GM21515 (cell line): ENCODE measurements at regions not wholly inside any gene's neighbourhood (a gene's known extent, or its start where the extent isn't known, plus 50 kb on each side); places are given as distances from the start of the nearest gene placed in this dataset.

Source experiments
- ATAC-seq: cut with Tn5 transposase; IDR thresholded peaks from one replicate; pipeline ENCODE4 v1.9.1; 2021; ENCODE audit not compliant: unreplicated experiment

DNA sequence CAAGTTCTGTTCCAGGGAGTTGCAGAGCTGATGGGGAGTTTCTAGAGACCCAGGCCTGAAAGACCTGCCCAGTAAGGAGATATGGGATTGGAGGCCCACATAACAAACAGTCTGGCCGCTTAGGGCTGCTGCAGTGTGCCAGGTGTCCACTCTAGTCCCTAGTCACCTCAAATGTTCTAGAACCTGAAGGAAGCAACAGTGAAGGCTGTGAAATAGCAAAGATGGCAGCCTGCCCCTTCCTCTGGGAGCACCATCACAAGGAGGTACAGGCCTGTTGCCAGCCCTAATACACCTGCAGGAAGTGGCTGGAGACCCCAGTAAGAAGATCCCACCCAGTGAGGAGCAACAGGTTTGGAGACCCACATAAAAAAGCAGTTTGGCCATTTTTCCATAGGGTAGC is 783.8 kb upstream of the EDIL3 start:
- ATAC-seq = no peak

GRCh38 chr5:85170183-85170582 is 785.5 kb upstream of the EDIL3 start:
- no peak for ATAC-seq

GRCh38 chr5:85173469-85173868 is 788.8 kb upstream of the EDIL3 start:
- ATAC-seq = no peak

GRCh38 chr5:85182344-85182743 is 797.7 kb upstream of the EDIL3 start:
- ATAC-seq = no peak

- ATAC-seq = no peak
Observed at GRCh38 chr5:85204289-85204688, 819.6 kb upstream of the EDIL3 start.

GRCh38 chr5:85205430-85205829 is 820.8 kb upstream of the EDIL3 start:
- ATAC-seq = no peak

GRCh38 chr5:85225388-85225787 is 840.7 kb upstream of the EDIL3 start:
- ATAC-seq = no peak

DNA sequence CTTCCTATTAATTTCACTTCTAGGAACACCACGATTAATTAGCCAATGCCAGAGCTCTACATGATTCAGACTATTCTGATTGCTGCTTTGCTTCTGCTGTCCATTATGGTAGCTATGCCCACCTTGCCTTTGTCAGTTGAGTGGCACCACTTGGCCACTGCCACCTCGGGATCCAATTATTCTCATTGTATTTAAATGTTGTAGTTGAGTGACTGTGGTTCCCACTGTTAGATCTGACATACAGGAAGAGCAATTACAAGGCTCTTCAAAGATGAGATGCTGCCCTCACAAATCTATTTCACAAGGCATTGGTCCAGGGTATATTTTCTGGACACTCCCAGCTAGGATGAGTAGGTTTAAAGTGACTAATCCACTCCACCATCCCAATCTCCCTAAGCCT is 864.5 kb upstream of the EDIL3 start:
- ATAC-seq = no peak

- ATAC-seq = no peak
Observed at GRCh38 chr5:85263125-85263524, 878.4 kb upstream of the EDIL3 start.

DNA sequence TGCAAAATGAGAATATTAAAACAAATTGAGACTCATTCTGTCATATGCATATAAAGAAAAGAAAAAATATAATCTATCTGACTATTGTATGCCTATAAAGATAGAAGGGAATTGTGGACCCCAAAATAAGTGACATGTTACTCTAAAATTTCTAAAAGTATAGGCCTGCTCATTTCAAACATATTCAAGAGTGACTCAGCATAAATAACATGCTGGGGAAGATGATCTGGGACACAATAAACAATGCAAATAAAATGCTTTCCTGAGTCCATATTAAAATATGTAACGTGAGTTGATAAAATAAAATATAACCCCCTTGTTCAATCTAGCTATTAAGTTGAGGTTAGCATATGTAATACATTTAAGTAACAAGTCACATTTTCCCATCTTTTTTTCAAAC is 882.0 kb upstream of the EDIL3 start:
- ATAC-seq = no peak

DNA sequence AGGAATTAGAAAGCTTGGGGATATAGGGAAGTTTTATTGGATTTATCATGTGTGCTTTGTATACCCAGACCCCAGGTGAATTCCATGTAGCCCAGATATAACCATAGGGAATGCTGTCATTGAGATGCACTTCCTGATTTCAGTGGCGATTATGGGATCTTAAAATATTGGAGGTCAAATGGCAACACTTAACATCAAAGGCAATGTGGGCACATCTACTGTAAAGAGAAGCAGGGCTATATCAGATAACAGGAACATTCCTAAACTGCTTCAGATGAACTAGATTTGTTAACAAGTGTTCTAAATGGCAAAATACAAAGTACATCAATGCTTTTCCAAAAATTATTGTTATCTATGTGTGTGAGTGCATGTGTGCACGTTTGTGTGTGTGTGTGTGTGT is 883.5 kb upstream of the EDIL3 start:
- ATAC-seq = no peak

- no peak for ATAC-seq
Observed at GRCh38 chr5:85278193-85278592, 893.5 kb upstream of the EDIL3 start.

- no peak for ATAC-seq
Observed at GRCh38 chr5:85288914-85289313, 904.2 kb upstream of the EDIL3 start.

DNA sequence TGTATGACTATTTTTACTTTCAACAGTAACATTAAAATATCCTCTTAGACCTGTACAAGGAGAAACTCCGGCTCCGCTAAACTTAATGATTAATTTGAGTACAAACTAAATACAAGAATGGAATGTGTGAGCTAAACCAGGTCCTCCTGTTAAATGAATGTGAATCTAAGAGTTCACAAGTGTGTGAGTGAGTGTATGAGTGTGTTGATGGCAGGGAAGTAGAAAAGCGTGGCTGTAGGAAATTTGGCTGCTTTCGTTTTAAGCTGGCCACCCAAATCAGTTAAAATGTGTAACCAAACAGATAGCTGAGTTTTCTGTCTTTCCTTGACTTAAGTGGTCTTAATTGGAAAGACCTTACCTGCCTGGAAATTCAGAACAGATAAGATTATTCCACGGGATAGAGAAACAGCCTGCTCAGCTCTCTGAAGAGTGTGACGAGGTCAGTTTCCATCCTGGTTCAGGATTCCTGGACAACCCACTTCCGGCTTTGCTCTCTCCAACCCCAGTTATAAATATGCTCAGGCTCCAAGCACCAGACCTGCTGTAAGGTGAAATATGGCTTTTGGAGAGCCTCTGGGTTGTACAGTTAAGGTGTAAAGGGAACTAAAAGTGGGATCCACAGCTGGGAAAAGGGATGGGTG is 908.6 kb upstream of the EDIL3 start:
- no peak for ATAC-seq

DNA sequence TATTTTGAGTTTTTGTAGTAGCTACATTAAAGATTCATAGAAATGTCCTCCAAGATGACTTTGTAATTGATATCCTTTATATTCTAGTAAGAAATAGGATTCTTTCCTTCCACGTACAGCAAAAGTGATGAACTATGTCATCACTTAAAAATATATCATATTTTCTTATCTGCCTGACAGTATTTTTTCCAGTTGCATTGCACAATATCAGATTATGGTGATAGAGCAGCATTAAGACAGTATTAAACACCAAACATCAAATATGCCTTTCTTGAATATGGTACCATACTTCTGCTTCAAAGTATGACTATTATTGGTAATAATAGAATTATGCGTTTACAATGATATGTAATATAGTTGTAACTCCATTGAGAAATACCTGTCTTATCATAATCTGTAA is 919.8 kb upstream of the EDIL3 start:
- no peak for ATAC-seq

DNA sequence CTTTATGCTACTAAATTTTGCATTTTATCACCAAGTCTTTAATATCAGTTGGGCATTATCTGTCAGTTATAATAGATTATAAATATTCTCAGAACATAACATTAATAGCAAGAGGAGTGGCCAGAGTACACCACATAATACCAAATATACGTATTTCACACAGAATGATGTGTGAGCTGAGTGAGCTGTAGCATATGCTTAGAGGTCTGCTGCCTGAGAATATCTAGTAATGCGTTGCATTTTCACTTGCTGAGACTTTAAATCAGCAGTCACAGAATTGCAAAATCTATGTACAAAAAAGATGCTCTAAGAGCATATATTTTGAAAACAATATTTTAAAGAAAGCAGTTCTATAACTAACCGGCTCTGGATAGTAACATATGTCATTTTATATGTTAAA is 921.1 kb upstream of the EDIL3 start:
- no peak for ATAC-seq

- ATAC-seq = no peak
Observed at GRCh38 chr5:85311536-85311935, 926.9 kb upstream of the EDIL3 start.

DNA sequence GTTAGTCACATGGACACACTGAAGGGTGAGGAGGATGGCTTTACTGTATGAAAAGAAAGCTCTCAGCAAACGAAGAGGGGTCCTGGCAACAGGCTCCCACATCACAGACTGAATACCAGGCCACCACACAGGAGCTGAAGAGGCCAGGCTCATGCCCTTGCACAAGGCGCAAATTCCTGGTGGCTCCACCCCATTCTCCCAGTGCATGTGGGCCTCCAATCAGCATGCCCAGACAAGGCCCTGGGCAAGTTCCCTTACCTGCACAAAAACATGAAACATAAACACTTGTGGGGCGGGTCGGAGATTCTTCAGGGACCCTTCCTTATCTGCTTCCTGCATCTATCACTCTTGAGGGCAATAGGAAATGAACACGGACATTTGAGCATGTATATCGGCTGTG is 935.8 kb upstream of the EDIL3 start:
- ATAC-seq = no peak

DNA sequence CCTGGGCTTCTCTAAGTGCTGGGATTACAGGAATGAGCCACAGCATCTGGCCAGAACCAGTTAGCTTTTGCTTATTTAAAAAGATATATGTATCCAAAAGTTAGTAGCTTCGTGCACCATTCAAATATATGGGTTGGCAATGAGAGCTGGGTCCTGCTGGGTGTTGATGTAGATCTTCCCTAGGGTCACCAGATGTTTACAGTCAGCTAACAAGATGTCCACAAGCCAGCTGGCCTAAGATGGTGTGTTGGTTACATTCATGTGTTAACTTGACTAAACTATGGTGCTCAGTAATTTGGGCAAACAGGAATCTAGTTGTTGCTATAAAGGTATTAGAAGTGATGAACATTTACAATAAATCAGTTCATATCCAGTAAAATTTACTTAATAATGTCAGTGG is 948.6 kb upstream of the EDIL3 start:
- ATAC-seq = no peak

GRCh38 chr5:85337435-85337834 is 952.8 kb upstream of the EDIL3 start:
- no peak for ATAC-seq

- ATAC-seq = no peak
Observed at GRCh38 chr5:85340790-85341189, 956.1 kb upstream of the EDIL3 start.

- no peak for ATAC-seq
Observed at GRCh38 chr5:85345818-85346217, 961.1 kb upstream of the EDIL3 start.

GRCh38 chr5:85357309-85357708 is 972.6 kb upstream of the EDIL3 start:
- ATAC-seq = no peak

DNA sequence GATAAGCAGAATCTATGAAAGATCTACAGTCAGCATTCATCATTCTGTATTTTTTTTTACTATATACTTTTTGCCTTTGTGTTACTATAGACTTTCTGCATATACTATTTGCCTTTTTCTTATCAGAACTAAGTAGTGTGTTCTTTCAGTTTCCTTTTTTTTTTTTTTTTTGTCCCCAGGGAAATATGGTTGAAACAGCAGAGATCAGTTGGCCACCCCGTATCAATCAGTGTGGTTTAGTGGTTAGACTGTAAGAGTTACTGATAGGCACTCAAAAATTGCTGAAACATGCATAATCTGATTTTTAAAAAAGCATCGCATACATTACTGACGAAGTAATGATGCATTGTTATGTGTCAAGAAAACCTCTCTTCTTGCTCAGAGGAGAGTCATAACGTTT is 990.8 kb upstream of the EDIL3 start:
- no peak for ATAC-seq
